Right lobe of liver (tissue), 6 donors: ENCODE measurements at regions not wholly inside any gene's neighbourhood (a gene's known extent, or its start where the extent isn't known, plus 50 kb on each side); places are given as distances from the start of the nearest gene placed in this dataset.

Experiments
- ATAC-seq, 4 donors: fragments of 200-7000 bp; cut with Tn5 transposase; one replicate each; pipeline ENCODE4 v1.9.1; 2020; ENCODE audit warnings: mild to moderate bottlenecking in 4 of 4, moderate library complexity in 4 of 4
- DNase-seq, 3 donors: peaks; one replicate each; pipeline ENCODE4 v3.0.0-alpha.2; 2020
- H3K27ac ChIP-seq, 3 donors: fragments of 200-600 bp; one replicate each; pipeline ENCODE4 v1.8.0; 2022
- H3K27me3 ChIP-seq, 2 donors: fragments of 200-600 bp; one replicate each; pipeline ENCODE4 v1.8.0; 2022
- H3K36me3 ChIP-seq, 4 donors: fragments of 200-600 bp; sonication (generic) in 1 of 4; one replicate each; pipeline versions ENCODE4 v1.5.1 to v1.8.0; 2017 to 2022; ENCODE audit warnings: control low read depth in 1 of 4
- H3K4me1 ChIP-seq, 4 donors: fragments of 200-600 bp; sonication (generic) in 1 of 4; one replicate each; pipeline versions ENCODE4 v1.5.1 to v1.8.0; 2017 to 2022; ENCODE audit warnings: control low read depth in 1 of 4
- H3K4me3 ChIP-seq, 3 donors: fragments of 200-600 bp; one replicate each; pipeline ENCODE4 v1.8.0; 2022
- H3K9me3 ChIP-seq, 4 donors: fragments of 200-600 bp; sonication (generic) in 1 of 4; one replicate each; pipeline versions ENCODE4 v1.5.1 to v1.8.0; 2017 to 2022; ENCODE audit warnings: control low read depth in 1 of 4
- POLR2A ChIP-seq: fragments of 450-650 bp; IDR thresholded peaks from one replicate; pipeline ENCODE4 v1.6.1; 2017; ENCODE audit warnings: antibody characterized with exemption, mild to moderate bottlenecking
- WGBS: methylation state at CpG from one replicate; pipeline ENCODE4 v1.1.6; 2018; ENCODE audit warnings: low coverage, low lambda C conversion rate; ENCODE audit not compliant: insufficient coverage; ENCODE audit errors: missing lambda C conversion rate; 5-methylcytosine and 5-hydroxymethylcytosine counted together
- intact Hi-C, 2 donors: fragments of 100-400 bp; cut with DNase I; formaldehyde crosslinking; loops; one replicate each; pipeline versions ENCODE4 v1.11.2 to v1.14.1; 2022
- TF ChIP-seq, protein P1 (sequence below), 4 donors: fragments of 200-600 bp in 3 of 4; fragments of 450-650 bp in 1 of 4; IDR thresholded peaks; one replicate each; pipeline versions ENCODE4 v1.5.1 to v1.8.0; 2016 to 2022; ENCODE audit warnings: antibody characterized with exemption in 4 of 4, mild to moderate bottlenecking in 2 of 4
- donor health status: DM: no; HTN: yes; CAD: no.
- donor health status: DM: no; HTN: no; CAD: no.
- donor health status: DM: no; HTN: no; CAD: no.
- donor health status: DM: no; HTN: yes; CAD: no.
- donor health status: DM: no; HTN: yes; CAD: no.

DNA sequence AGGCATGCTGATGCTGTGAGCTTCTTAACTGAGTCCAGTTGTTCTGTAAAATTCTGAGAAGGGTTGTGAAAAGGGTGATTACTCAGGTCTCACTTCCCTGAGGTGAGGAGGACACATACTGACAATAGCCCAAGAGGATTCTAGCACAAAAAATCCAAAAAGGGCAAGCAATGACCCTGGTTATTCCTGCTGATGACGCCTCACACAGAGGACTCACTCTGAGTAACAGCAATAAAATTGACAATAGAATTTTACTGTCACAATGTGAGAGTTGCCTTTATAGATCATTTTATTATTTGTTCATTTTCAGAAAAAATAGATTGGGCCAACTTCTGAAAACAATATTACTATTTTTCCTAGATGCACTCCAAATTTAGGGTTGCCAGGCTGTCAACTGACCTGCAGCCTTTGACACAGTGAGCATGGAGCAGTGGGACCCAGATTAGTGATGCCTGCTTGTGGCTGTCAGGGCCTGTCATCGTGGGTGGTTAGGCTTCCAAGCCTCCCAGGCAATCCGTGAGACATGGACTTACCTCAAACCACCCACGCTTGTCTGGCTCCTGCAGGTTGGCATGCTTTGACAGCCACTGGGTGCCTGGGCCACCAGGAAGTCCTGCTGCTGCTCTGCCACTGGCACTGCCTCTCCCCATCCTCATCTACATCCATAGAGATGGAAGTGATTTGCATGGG lies 396.0 kb upstream of the THBS1 start:
- TF ChIP-seq, protein P1, sequence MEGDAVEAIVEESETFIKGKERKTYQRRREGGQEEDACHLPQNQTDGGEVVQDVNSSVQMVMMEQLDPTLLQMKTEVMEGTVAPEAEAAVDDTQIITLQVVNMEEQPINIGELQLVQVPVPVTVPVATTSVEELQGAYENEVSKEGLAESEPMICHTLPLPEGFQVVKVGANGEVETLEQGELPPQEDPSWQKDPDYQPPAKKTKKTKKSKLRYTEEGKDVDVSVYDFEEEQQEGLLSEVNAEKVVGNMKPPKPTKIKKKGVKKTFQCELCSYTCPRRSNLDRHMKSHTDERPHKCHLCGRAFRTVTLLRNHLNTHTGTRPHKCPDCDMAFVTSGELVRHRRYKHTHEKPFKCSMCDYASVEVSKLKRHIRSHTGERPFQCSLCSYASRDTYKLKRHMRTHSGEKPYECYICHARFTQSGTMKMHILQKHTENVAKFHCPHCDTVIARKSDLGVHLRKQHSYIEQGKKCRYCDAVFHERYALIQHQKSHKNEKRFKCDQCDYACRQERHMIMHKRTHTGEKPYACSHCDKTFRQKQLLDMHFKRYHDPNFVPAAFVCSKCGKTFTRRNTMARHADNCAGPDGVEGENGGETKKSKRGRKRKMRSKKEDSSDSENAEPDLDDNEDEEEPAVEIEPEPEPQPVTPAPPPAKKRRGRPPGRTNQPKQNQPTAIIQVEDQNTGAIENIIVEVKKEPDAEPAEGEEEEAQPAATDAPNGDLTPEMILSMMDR (IDR thresholded peaks at IDR 0.05): no peak
- no peak for TF ChIP-seq POLR2A
- no peak overlapping the region for H3K27ac ChIP-seq
- H3K36me3 ChIP-seq: no peaks in the 10 kb centered on the region
- H3K4me1 ChIP-seq: no peaks in the 10 kb centered on the region
- intact Hi-C loops: no loop called here
- H3K27me3 ChIP-seq: no peaks in the 10 kb centered on the region
- no peak overlapping the region for H3K4me3 ChIP-seq
- WGBS: 40% methylated on average over 1 of the region's 4 CpGs
- ATAC-seq: no peak
- H3K9me3 ChIP-seq: no peaks in the 10 kb centered on the region
- no peak for DNase-seq

DNA sequence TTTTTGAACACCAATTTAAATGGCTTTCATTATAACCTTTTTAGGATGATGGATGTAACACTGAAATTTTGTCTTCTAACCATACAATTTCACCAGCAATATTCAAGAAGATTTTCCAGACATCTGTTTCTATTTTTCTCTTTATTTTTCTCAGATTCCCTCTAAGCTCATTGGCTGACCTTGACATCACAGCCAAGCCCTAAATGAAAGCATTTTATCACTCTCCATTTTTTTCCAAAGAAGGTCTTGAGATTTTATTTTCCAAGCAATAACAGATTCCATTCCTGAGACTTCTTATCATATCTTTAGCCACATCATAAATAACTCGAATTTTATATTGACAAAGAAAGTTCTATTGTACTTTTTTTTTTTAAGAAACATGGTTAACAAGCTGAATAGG lies 392.6 kb upstream of the THBS1 start:
- H3K4me3 ChIP-seq: no peak overlapping the region
- intact Hi-C loops: no loop called here
- no peak overlapping the region for H3K27ac ChIP-seq
- H3K4me1 ChIP-seq: no peaks in the 10 kb centered on the region
- no peak for ATAC-seq
- H3K27me3 ChIP-seq: no peaks in the 10 kb centered on the region
- TF ChIP-seq, protein P1 (IDR thresholded peaks at IDR 0.05): no peak
- TF ChIP-seq POLR2A: no peak
- H3K9me3 ChIP-seq: no peaks in the 10 kb centered on the region
- no peaks in the 10 kb centered on the region for H3K36me3 ChIP-seq
- 17% methylated on average over 1 of the region's 1 CpG for WGBS
- DNase-seq: no peak

DNA sequence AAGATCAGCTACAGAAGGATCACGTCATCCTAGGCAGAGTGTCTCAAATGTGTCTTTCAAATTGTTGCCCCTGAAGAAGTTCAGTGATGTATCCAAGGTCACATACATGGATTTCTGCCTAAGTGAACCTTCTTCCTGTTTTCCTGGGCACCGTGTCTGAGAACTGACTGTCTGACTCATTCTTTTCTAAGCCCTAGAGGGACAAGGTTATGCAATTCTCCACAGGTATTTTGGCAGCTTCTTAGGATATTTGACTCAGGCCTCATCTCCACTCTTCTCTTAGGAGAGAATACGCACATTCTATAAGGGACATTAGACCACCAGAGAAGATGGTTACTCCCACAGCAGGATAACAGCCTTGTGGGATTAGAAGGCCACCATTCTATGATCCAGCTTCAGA lies 391.9 kb upstream of the THBS1 start:
- Histone ChIP-seq H3K4me3 (no peak overlapping the region), H3K27ac (no peak overlapping the region), H3K9me3 (no peaks in the 10 kb centered on the region), H3K4me1 (no peaks in the 10 kb centered on the region), H3K36me3 (no peaks in the 10 kb centered on the region), H3K27me3 (no peaks in the 10 kb centered on the region)
- no peak for DNase-seq
- intact Hi-C loops: no loop called here
- WGBS: 37% methylated on average over 2 of the region's 3 CpGs
- TF ChIP-seq POLR2A: no peak
- TF ChIP-seq, protein P1 (IDR thresholded peaks at IDR 0.05): no peak
- peak in 1 of 4 donors; percentile 81 for ATAC-seq

DNA sequence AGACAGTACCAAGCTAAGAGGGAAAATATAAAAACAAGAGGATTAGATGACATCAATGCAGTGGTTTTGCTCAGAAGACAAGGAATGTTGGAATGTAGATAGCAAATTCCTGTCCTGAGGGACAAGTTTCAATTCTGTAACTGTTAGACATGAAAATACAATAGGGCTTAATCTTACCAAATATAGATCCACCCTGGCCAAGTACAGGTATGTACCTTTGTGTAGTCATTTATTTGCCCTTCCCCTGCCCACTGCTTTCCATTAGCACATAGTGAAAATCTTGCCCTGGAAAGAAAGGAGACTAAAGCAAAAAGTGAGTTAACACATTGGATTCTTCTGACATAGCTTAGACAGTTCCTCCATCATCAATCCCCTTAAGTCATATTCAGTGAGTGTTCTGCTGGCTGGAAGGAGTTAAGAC lies 389.0 kb upstream of the THBS1 start:
- no peaks in the 10 kb centered on the region for H3K4me1 ChIP-seq
- ATAC-seq: no peak
- no peak overlapping the region for H3K27ac ChIP-seq
- no peaks in the 10 kb centered on the region for H3K9me3 ChIP-seq
- DNase-seq: no peak
- intact Hi-C loops: no loop called here
- H3K27me3 ChIP-seq: no peaks in the 10 kb centered on the region
- no peaks in the 10 kb centered on the region for H3K36me3 ChIP-seq
- no peak overlapping the region for H3K4me3 ChIP-seq
- TF ChIP-seq, protein P1 (IDR thresholded peaks at IDR 0.05): no peak

DNA sequence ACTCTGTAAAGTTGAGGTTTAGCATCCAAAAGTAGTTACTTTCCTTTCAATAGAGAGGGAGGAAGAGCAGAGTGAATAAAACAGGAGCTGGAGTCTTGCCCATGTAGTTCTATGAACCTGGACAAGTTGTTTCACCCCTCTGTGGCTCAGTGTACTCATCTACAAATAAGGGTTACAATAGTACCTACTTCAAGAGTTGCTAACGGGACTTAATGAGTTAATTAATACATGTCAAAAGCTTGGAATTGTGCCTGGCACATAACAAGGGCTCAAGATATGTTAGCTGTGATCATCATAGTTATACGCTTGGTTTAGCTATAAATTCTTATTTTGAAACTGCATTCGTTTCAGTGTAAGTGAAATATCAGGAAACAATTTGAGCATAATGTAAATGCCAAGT lies 388.5 kb upstream of the THBS1 start:
- no peak overlapping the region for H3K27ac ChIP-seq
- H3K36me3 ChIP-seq: no peaks in the 10 kb centered on the region
- ATAC-seq: no peak
- no peak overlapping the region for H3K4me3 ChIP-seq
- H3K4me1 ChIP-seq: no peaks in the 10 kb centered on the region
- H3K9me3 ChIP-seq: no peaks in the 10 kb centered on the region
- no peak for DNase-seq
- intact Hi-C loops: no loop called here
- TF ChIP-seq POLR2A: no peak
- TF ChIP-seq, protein P1 (IDR thresholded peaks at IDR 0.05): no peak
- 79% methylated on average over 3 of the region's 3 CpGs for WGBS
- no peaks in the 10 kb centered on the region for H3K27me3 ChIP-seq
